ENCODE measurements at regions not wholly inside any gene's neighbourhood (a gene's known extent, or its start where the extent isn't known, plus 50 kb on each side); places are given as distances from the start of the nearest gene placed in this dataset.
"Not testable (repeated sequence)": the region's sequence is repeated elsewhere in the genome, so short reads cannot be mapped to it uniquely, and the experiment has no call there.

DNA sequence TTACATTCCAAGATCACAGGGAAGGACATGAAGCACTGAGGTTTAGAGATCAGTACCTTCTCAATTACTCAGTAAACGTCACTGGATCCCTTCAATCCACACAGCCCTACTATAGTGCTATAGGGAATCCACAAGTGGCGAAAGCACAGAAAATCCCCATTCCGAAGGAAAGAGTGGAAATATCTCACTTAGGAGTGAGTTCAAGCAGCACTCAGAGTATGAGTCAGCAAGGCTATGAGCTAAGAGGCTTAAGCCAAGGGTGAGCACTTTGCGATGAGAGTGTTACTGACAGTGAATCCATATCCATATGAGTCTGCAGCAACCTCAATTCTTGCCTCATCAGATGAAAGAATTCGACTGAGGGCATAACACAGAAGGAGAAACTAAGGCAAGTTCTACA lies 165.1 kb downstream of the VSIG4 start:
- H2AFZ ChIP-seq (ENCODE audit: low read depth, low read length), result no peak overlapping the region
- no peak overlapping the region for H3K9ac ChIP-seq (ENCODE audit: low read length)
- H3K9me3 ChIP-seq (ENCODE audit: insufficient read depth, low read length), result no peaks in the 10 kb centered on the region
- H3K27me3 ChIP-seq (ENCODE audit: low read depth, low read length), result no peaks in the 10 kb centered on the region
- H3K79me2 ChIP-seq (ENCODE audit: low read length), result no peaks in the 10 kb centered on the region
- no peaks in the 10 kb centered on the region for H3K4me1 ChIP-seq (ENCODE audit: low read length)
- H3K4me2 ChIP-seq (ENCODE audit: low read length), result no peak overlapping the region
- H4K20me1 ChIP-seq (ENCODE audit: insufficient read depth, low read length), result no peaks in the 10 kb centered on the region
- no peak for TF ChIP-seq EZH2phosphoT487 (IDR thresholded peaks at IDR 0.05; ENCODE audit: low read depth)
- TF ChIP-seq, protein P1, sequence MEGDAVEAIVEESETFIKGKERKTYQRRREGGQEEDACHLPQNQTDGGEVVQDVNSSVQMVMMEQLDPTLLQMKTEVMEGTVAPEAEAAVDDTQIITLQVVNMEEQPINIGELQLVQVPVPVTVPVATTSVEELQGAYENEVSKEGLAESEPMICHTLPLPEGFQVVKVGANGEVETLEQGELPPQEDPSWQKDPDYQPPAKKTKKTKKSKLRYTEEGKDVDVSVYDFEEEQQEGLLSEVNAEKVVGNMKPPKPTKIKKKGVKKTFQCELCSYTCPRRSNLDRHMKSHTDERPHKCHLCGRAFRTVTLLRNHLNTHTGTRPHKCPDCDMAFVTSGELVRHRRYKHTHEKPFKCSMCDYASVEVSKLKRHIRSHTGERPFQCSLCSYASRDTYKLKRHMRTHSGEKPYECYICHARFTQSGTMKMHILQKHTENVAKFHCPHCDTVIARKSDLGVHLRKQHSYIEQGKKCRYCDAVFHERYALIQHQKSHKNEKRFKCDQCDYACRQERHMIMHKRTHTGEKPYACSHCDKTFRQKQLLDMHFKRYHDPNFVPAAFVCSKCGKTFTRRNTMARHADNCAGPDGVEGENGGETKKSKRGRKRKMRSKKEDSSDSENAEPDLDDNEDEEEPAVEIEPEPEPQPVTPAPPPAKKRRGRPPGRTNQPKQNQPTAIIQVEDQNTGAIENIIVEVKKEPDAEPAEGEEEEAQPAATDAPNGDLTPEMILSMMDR (IDR thresholded peaks at IDR 0.05; ENCODE audit: low read depth, low read length), result no peak
- no peak overlapping the region for H3K4me3 ChIP-seq (ENCODE audit: low read length)
- no peaks in the 10 kb centered on the region for H3K36me3 ChIP-seq (replicated peaks; ENCODE audit: low read depth, low read length)
- H3K27ac ChIP-seq (ENCODE audit: low read length), result no peak overlapping the region

DNA sequence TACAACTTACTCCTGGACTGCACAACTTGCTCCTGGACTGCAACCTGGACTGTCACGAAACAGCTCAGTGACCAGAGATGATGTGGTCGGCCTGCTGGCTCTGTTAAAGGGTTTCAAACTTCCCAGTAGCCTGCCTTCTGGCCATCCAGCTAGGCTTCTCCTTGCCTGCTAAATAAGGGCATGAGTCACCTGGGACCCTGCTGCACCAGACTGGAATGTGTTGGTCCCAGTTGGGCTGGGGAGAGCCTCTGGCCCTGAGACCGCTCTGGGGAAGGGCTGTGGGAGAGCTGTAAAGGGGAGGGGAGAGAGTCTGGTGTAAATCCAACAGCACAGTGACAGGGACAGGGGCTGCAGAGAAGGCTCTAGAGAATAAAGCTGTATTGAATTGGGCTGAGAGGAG lies 165.8 kb downstream of the VSIG4 start:
- H3K36me3 ChIP-seq (replicated peaks; ENCODE audit: low read depth, low read length), result no peaks in the 10 kb centered on the region
- H3K4me1 ChIP-seq (ENCODE audit: low read length), result no peaks in the 10 kb centered on the region
- no peaks in the 10 kb centered on the region for H3K27me3 ChIP-seq (ENCODE audit: low read depth, low read length)
- no peaks in the 10 kb centered on the region for H3K9me3 ChIP-seq (ENCODE audit: insufficient read depth, low read length)
- H3K4me2 ChIP-seq (ENCODE audit: low read length), result no peak overlapping the region
- no peak overlapping the region for H3K9ac ChIP-seq (ENCODE audit: low read length)
- H3K27ac ChIP-seq (ENCODE audit: low read length), result no peak overlapping the region
- no peak overlapping the region for H3K4me3 ChIP-seq (ENCODE audit: low read length)
- H3K79me2 ChIP-seq (ENCODE audit: low read length), result no peaks in the 10 kb centered on the region
- TF ChIP-seq, protein P1 (IDR thresholded peaks at IDR 0.05; ENCODE audit: low read depth, low read length), result no peak
- TF ChIP-seq EZH2phosphoT487 (IDR thresholded peaks at IDR 0.05; ENCODE audit: low read depth), result no peak
- no peak overlapping the region for H2AFZ ChIP-seq (ENCODE audit: low read depth, low read length)
- no peaks in the 10 kb centered on the region for H4K20me1 ChIP-seq (ENCODE audit: insufficient read depth, low read length)

DNA sequence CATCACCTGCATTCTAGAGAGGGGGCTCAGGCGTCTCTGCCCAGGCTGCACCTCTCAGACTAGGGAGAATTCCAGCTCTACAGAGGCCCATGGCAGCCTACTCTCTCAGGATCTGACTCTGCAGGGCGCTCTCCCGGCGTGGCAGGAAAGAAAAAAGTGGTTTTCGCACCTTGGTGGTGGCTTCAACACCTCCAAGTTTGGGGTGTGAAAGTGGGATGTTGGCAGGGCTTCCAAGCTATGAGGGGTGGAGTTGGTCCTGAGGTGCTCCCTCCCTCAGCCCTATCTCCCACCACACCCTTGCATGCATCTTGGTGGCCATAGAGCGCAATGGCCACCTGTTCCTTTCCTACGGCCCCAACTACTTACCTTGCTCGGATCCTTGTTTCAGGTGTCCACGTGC lies 166.5 kb downstream of the VSIG4 start:
- Histone ChIP-seq H3K4me3 (ENCODE audit: low read length) (no peak overlapping the region), H3K9ac (ENCODE audit: low read length) (no peak overlapping the region), H3K4me2 (ENCODE audit: low read length) (no peak overlapping the region)

DNA sequence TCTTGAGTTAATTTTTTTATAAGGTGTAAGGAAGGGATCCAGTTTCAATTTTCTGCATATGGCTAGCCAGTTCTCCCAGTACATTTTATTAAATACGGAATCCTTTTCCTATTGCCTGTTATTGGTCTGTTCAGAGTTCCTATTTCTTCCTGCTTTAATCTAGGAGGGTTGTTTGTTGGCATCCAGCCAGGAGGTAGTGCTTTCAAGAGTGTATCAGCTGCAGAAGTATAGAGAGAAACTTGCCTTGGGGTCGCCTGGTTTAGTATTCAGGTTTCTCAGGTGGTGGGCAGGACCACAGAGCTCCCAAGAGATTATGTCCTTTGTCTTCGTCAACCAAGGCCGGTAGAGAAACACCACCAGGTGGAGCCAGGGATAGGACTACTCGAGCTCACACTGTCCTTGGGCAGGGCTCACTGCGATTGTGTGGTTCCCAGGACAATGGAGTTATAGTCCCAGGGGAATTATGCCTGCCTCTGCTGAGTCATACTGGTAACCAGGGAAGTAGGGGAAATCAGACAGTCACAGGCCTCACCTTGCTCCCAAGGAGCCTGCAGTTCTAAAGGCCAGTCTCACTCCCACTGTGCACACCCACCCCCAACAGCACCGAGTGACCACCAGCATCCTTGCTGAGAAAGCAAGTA lies 168.1 kb downstream of the VSIG4 start:
- H3K9ac ChIP-seq (ENCODE audit: low read length), result no peak overlapping the region

More for the DNA sequence above, 166.5 kb downstream of the VSIG4 start:
- Histone ChIP-seq H2AFZ (ENCODE audit: low read depth, low read length) (no peak overlapping the region), H3K9me3 (ENCODE audit: insufficient read depth, low read length) (no peaks in the 10 kb centered on the region), H3K4me1 (ENCODE audit: low read length) (no peaks in the 10 kb centered on the region), H3K27me3 (ENCODE audit: low read depth, low read length) (no peaks in the 10 kb centered on the region), H3K79me2 (ENCODE audit: low read length) (no peaks in the 10 kb centered on the region), H4K20me1 (ENCODE audit: insufficient read depth, low read length) (no peaks in the 10 kb centered on the region), H3K36me3 (replicated peaks; ENCODE audit: low read depth, low read length) (no peaks in the 10 kb centered on the region), H3K27ac (ENCODE audit: low read length) (no peak overlapping the region)
- TF ChIP-seq, protein P1 (IDR thresholded peaks at IDR 0.05; ENCODE audit: low read depth, low read length), result no peak
- TF ChIP-seq EZH2phosphoT487 (IDR thresholded peaks at IDR 0.05; ENCODE audit: low read depth), result no peak

DNA sequence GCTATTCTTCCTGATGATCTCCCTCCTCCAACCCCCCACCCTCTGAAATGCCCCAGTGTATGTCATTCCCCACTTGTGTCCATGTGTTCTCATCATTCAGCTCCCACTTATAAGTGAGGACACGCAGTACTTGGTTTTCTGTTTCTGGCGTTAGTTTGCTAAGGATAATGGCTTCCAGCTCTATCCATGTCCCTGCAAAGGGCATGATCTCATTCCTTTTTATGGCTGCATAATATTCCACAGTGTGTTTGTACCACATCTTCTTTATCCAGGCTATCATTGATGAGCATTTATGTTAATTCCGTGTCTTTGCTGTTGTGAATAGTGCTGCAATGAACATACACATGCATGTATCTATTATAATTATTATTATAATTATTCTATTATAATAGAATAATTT lies 169.3 kb downstream of the VSIG4 start:
- not testable (repeated sequence) for H3K4me3 ChIP-seq (ENCODE audit: low read length); H4K20me1 ChIP-seq (ENCODE audit: insufficient read depth, low read length); H3K36me3 ChIP-seq (replicated peaks; ENCODE audit: low read depth, low read length); H3K4me2 ChIP-seq (ENCODE audit: low read length); H2AFZ ChIP-seq (ENCODE audit: low read depth, low read length); H3K9ac ChIP-seq (ENCODE audit: low read length); H3K27ac ChIP-seq (ENCODE audit: low read length); H3K27me3 ChIP-seq (ENCODE audit: low read depth, low read length); H3K79me2 ChIP-seq (ENCODE audit: low read length); H3K9me3 ChIP-seq (ENCODE audit: insufficient read depth, low read length); H3K4me1 ChIP-seq (ENCODE audit: low read length)

More for the DNA sequence above, 168.1 kb downstream of the VSIG4 start:
- no peak overlapping the region for H3K4me3 ChIP-seq (ENCODE audit: low read length)
- no peaks in the 10 kb centered on the region for H3K79me2 ChIP-seq (ENCODE audit: low read length)
- TF ChIP-seq, protein P1 (IDR thresholded peaks at IDR 0.05; ENCODE audit: low read depth, low read length), result peak; percentile 30
- TF ChIP-seq EZH2phosphoT487 (IDR thresholded peaks at IDR 0.05; ENCODE audit: low read depth), result no peak
- H3K4me1 ChIP-seq (ENCODE audit: low read length), result no peaks in the 10 kb centered on the region
- no peaks in the 10 kb centered on the region for H4K20me1 ChIP-seq (ENCODE audit: insufficient read depth, low read length)
- H3K9me3 ChIP-seq (ENCODE audit: insufficient read depth, low read length), result no peaks in the 10 kb centered on the region
- no peak overlapping the region for H2AFZ ChIP-seq (ENCODE audit: low read depth, low read length)
- no peak overlapping the region for H3K4me2 ChIP-seq (ENCODE audit: low read length)
- H3K27ac ChIP-seq (ENCODE audit: low read length), result no peak overlapping the region
- no peaks in the 10 kb centered on the region for H3K27me3 ChIP-seq (ENCODE audit: low read depth, low read length)
- H3K36me3 ChIP-seq (replicated peaks; ENCODE audit: low read depth, low read length), result no peaks in the 10 kb centered on the region
